AG10803 (cell line): ENCODE measurements at regions not wholly inside any gene's neighbourhood (a gene's known extent, or its start where the extent isn't known, plus 50 kb on each side); places are given as distances from the start of the nearest gene placed in this dataset.
"Not testable (repeated sequence)": the region's sequence is repeated elsewhere in the genome, so short reads cannot be mapped to it uniquely, and the experiment has no call there.

Experiments used
- DNase-seq: peaks from one replicate; pipeline ENCODE4 v3.0.0; 2010; ENCODE audit warnings: low read depth
- H3K4me3 ChIP-seq: 2 replicates; pipeline ENCODE4 v1.5.1; 2011; ENCODE audit warnings: mild to moderate bottlenecking, low read length, control low read depth
- CTCF ChIP-seq: conservative IDR thresholded peaks from 2 replicates; pipeline ENCODE4 v1.5.1; 2011; ENCODE audit warnings: mild to moderate bottlenecking, low read length, control low read depth, inconsistent platforms

- DNase-seq, result peak; percentile 67
- TF ChIP-seq CTCF, result no peak
- no peak overlapping the region for H3K4me3 ChIP-seq
Observed at GRCh38 chr15:38782156-38782555, 217.5 kb upstream of the RASGRP1 start.

GRCh38 chr15:38788918-38789317, 224.3 kb upstream of the RASGRP1 start:
- no peak for TF ChIP-seq CTCF
- no peak for DNase-seq
- no peak overlapping the region for H3K4me3 ChIP-seq

- no peak for DNase-seq
- H3K4me3 ChIP-seq, result no peak overlapping the region
- TF ChIP-seq CTCF, result no peak
Observed at GRCh38 chr15:38789566-38789965, 225.0 kb upstream of the RASGRP1 start.

- no peak for DNase-seq
- no peak overlapping the region for H3K4me3 ChIP-seq
- TF ChIP-seq CTCF, result no peak
Observed at GRCh38 chr15:38793206-38793810, 228.7 kb upstream of the RASGRP1 start.

- H3K4me3 ChIP-seq, result no peak overlapping the region
- peak; percentile 56 for DNase-seq
- TF ChIP-seq CTCF, result no peak
Observed at GRCh38 chr15:38795471-38796245, 231.0 kb upstream of the RASGRP1 start.

GRCh38 chr15:38796589-38796988, 232.0 kb upstream of the RASGRP1 start:
- no peak for DNase-seq
- no peak for TF ChIP-seq CTCF
- no peak overlapping the region for H3K4me3 ChIP-seq

- not testable (repeated sequence) for DNase-seq, H3K4me3 ChIP-seq
Observed at GRCh38 chr15:38797506-38797905, 232.9 kb upstream of the RASGRP1 start.

GRCh38 chr15:38799202-38799601, 234.6 kb upstream of the RASGRP1 start:
- DNase-seq, H3K4me3 ChIP-seq: not testable (repeated sequence)
